ENCODE measurements at regions not wholly inside any gene's neighbourhood (a gene's known extent, or its start where the extent isn't known, plus 50 kb on each side); places are given as distances from the start of the nearest gene placed in this dataset.

- Mint-ChIP-seq H3K27ac (no peak overlapping the region), H3K36me3 (no peaks in the 10 kb centered on the region), H3K9me3 (no peaks in the 10 kb centered on the region)
- no peak for ATAC-seq
- no peak for DNase-seq (ENCODE audit: low spot score in 2 of 2)
These were observed 51.8 kb upstream of the FREM2 start for GRCh38 chr13:38635030-38635429.

- ATAC-seq, result no peak
These were observed 50.8 kb upstream of the FREM2 start for GRCh38 chr13:38636073-38636472.

GRCh38 chr13:38636761-38637160 lies 50.1 kb upstream of the FREM2 start:
- DNase-seq (ENCODE audit: low spot score in 2 of 2), result no peak
- ATAC-seq, result no peak
- H3K27ac Mint-ChIP-seq, result no peak overlapping the region
- H3K36me3 Mint-ChIP-seq, result no peaks in the 10 kb centered on the region
- H3K9me3 Mint-ChIP-seq, result no peaks in the 10 kb centered on the region

More at GRCh38 chr13:38636073-38636472, 50.8 kb upstream of the FREM2 start:
- no peak for DNase-seq (ENCODE audit: low spot score in 2 of 2)
- H3K9me3 Mint-ChIP-seq, result no peaks in the 10 kb centered on the region
- H3K36me3 Mint-ChIP-seq, result no peaks in the 10 kb centered on the region
- no peak overlapping the region for H3K27ac Mint-ChIP-seq
